Astrocyte of the hippocampus (primary cell): ENCODE measurements at regions not wholly inside any gene's neighbourhood (a gene's known extent, or its start where the extent isn't known, plus 50 kb on each side); places are given as distances from the start of the nearest gene placed in this dataset.
"Not testable (repeated sequence)": the region's sequence is repeated elsewhere in the genome, so short reads cannot be mapped to it uniquely, and the experiment has no call there.

ENCODE experiments used
- DNase-seq: peaks from one replicate; pipeline ENCODE4 v3.0.0; 2011; ENCODE audit warnings: low read depth, low spot score

DNA sequence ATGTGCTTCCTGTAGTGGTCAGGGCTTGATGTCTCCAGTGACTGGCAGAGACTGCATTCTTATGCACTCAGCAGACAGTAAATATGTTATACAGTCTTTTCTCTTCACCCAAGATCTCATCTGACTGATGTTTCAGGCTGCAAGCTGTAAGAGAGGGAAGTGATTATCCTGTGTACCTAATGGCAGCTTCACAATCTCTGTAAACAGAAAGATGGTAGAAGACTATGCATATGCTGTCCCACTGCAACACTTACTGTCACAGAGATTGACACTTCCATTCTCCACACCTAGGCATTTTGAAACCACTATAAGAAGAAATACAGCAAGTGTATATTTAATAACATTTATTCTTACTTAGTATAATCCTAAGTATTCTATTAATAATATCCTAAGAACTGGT lies 97.6 kb upstream of the ANXA1 start:
- DNase-seq, result no peak

DNA sequence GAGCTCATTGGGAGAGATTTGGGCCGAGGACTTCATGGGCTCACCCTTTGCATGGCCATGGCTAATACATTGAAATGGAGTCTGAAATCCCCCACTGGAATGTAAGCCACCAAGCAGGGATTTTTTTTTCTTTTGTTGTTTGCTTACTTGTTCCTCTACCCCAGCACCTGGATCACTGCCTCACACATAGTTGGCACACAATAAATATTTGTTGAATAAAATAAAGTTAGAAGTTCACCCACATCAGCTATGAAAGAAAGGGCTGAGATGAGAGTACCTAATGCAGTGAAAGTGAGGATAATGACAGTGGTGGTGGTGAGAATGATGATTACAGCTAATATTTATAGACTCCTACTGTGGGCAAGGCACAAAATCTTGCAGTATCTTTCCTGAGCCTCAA lies 98.1 kb upstream of the ANXA1 start:
- no peak for DNase-seq

- no peak for DNase-seq
Measured at GRCh38 chr9:73050887-73051550, 98.2 kb upstream of the ALDH1A1 start.

DNA sequence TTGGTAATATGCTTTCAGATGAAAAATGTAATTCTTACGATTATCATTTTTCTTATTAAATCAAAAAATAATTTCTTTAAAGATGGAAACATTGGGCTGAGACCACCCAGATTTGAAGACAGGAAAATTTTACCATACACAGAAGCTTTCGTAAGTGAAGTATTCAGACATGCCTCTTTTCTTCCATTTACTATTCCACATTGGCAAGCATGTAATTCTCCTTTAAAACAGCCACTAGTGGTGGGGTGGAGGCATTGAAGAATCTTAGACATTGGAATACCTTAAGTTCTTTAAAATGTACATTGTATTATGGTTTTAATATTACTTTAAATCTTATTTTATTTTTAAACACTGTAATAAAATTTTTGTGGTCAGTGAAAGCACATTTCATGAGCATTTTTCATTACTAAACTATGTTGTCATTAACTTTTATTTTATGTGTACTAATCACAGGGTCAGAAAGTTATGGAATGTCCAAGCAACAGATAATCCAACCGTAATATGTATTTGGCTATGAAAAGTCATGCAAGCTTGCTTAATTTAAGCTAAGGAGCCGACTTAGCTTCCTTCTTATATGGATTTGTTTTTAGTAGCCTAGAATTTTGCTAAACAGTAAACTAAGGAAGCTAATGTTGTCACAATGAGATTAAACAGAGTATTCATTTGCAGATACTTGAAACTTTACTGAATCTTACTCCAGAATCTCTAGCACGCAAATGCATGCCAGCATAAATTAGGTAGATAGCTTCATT lies 97.4 kb upstream of the ALDH1A1 start:
- DNase-seq, result no peak

GRCh38 chr9:73049280-73049679 lies 96.4 kb upstream of the ALDH1A1 start:
- no peak for DNase-seq

DNA sequence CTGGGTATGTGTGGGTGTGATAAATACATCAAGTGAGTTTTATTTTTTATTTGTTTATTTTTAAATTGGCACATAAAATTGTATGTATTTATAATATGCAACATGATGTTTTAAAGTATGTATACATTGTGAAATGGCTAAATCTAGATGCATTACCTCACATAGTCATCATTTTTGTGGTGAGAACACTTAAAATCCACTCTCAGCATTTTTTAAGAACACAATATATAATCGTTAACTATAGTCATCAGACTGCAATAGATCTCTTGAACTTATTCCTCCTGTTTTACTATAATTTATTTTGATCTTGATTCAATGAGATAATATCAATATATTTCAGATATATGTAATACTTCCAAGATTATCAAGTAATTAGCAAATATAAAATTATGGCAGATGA lies 93.9 kb upstream of the ALDH1A1 start:
- no peak for DNase-seq

DNA sequence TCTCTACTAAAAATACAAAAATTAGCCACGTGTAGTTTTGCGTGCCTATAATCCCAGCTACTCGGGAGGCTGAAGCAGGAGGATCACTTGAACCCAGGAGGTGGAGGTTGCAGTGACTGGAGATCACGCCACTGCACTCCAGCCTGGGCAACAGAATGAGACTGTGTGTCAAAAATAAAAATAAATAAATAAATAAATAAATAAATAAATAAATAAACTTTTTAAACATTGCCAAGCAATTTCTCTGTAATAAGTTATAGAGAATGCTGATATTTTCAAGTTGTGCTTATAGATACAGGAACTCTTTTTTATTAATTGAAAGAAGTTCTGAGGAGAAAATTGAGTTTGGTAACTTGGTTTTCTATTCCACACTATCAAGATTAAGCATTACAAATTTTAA lies 91.9 kb upstream of the ALDH1A1 start:
- not testable (repeated sequence) for DNase-seq

GRCh38 chr9:73042155-73042554 lies 89.3 kb upstream of the ALDH1A1 start:
- DNase-seq, result peak; percentile 60

DNA sequence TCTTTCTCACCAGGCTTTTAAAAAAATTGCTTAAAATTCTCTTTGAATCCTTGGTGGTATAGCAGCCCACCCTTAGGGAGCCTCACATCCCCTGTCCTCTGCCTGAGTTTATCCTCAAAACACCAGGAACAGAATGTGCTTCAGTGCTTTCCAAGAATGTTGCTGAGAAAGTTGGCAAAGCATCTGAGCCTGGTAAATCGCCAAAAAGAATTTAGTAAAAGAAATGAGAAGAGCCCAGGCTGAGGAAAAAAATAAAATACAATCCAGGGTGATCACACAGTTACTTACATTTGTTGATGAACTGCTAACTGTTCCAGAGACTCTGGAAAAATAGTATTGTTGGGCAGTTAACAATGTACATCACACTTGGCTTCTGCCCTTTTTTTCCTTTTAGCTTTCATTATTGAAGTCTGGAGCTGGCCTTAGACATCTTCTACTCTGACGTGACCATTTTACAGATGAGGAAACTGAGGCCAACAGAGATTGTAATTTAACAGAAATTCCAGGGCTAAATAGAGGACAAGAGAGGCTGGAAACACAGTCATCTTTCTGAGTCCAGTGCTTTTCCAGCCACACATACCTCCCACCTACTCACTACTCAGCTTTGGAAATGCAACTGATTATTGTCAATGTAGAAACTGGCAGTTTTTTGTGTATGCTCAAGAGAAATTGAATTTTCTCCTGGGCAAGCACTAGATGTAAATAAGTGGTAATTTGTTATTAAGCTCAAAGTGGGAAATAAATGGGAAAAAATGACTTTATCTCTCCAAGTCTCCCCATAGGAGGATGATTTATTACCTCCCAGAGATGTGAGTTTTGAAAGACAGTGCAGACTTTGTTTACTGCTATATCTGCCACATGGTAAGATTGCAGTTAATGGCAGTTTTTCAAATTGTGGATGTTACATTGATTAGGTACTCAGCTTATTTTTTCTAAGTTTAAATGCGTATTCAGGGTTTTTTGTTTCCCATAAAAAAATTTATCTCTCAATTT lies 86.7 kb upstream of the ALDH1A1 start:
- DNase-seq, result peak; percentile 91

- DNase-seq, result peak; percentile 85
Measured at GRCh38 chr9:73038613-73039012, 85.8 kb upstream of the ALDH1A1 start.

DNA sequence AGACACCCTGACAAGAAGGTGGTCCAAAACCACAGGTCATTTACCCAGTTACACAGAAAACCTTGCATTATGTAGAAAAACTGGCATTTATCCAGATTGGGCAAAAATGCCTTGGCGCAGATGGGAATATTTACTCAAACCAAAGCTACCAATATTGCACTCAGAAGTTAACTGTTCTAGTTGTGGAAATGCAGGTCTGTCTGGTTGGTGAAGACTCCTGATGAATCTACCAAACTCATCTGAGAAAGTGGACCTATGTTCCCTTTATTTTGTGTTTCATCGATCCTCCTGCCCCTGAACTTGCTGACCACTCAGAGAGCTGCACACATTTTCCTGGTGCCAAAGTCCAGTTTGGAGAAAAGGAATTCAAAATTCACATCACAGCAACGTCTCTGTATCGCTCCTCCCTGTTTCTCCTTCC lies 85.2 kb upstream of the ALDH1A1 start:
- DNase-seq, result no peak

DNA sequence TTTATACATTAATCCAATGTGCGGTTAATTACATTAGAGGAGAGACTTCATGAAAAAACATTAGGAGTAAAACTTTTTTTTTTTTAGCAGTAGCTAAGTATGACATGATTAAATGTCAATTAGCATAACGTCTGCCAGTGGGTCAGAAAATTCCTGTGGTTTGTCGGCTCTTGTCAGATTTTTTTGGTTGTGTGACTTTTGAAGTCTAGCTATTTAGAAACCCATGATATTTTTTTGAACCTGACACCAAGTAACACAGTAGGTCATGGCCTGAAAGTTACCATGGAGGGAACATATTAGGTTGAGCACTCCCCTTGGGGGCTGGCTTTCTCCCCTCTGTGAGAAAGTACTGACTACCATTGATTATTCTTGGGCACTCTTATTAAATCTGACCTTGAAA lies 84.8 kb upstream of the ALDH1A1 start:
- peak; percentile 83 for DNase-seq

DNA sequence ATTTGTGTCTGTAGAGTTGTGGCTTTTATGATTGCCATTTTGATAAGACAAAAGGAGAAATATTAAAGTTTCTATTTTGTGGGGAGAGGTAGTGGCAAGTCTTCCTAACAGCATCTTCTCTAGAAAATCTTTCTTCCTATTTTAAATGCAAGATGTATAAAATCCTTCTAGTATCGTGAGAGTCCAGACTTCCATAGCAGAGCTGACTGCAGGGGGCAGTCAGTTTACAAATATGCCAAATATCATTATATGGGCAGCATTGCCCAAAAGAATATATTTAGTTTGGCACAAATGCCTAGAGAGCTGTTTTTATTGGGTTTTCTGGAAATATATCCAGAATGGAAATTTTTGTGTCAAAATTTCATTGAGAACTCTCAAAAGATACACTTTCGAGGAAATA lies 82.1 kb upstream of the ALDH1A1 start:
- DNase-seq, result no peak

DNA sequence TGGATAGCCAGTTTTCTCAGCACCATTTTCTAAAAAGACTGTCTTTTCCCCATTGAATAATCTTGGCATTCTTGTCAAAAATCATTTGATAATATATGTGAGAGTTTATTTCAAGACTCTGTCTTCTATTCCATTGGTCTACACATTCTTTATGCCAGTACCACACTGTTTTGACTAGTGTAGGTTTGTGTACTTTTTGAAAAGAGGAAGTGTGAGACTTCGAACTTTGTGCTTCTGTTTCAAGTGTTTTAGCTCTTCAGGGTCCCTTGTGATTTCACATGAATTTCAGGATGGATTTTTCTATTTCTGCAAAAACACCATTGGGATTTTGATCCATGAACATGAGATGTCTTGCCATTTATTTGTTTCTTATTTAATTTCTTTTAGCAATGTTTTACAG lies 78.5 kb upstream of the ALDH1A1 start:
- no peak for DNase-seq

DNA sequence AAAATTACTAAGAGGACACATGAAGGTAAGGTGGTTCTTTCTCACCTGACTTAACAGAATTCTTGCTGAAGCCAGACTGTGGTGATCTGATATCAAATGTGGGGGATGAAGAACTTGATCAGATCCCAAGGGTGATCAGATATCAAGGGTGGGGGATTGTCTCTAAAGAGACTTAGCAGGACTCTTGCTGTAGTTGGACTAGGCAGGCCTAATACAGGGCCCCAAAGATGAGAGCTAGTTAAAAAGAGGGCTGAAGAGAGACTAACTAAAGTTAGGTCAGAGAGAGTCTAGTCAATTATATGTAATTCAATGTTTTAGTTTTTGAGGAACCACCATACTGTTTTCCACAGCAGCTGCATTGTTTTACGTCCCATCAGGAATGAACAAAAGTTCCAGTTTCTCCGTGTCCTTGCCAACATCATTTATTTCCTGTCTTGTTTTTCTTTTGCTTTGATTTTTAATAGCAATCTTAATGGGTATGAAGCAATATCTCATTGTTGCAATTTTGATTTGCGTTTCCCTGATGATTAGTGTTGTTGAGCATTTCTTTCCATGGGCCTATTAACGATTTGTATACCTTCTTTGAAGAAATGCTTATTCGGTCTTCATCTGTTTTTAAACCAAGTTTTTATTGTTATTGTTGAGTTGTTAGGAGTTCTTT lies 77.6 kb upstream of the ALDH1A1 start:
- DNase-seq, result no peak

DNA sequence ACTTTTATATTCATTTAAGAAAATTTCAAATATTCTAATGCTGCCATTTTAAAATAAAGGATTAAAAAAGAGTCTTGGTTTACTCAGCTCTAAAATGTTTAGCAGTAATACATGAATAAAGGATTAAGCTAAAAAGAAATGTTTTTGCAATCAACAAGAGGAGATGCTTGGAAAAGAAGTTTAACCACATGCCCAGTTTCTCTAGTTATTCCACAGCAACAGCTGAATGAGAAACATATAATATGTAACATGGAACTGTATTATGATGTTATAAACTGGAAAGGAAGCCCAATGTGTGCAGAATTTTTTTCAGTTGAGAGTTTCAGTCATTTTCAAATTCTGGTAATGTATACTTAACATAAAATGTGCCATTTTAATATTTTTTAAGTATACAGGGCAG lies 76.5 kb upstream of the ALDH1A1 start:
- DNase-seq, result no peak

- DNase-seq, result no peak
Measured at GRCh38 chr9:73026375-73026774, 73.5 kb upstream of the ALDH1A1 start.

- DNase-seq, result no peak
Measured at GRCh38 chr9:73024601-73025034, 71.8 kb upstream of the ALDH1A1 start.

GRCh38 chr9:73023025-73023541 lies 70.2 kb upstream of the ALDH1A1 start:
- DNase-seq, result peak; percentile 82

- DNase-seq, result no peak
Measured at GRCh38 chr9:73022353-73022752, 69.5 kb upstream of the ALDH1A1 start.

DNA sequence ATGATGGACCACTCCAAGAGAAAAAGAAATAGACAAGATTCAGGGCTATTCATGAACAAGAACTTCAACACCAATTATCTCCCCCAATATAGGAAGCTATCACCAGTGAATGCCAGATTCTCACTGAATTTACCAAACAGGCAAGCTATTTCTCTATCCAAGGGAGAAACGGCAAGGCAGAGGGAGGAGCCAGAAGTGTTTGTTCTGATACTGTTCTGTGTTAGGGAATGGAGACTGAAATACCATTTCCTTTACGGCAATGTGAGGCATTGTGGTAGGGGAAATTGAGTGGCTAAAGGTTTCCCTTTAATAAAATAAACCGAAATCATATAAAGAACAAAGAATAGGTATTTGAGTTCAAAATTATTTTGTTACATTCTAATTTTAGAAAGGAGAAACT lies 68.0 kb upstream of the ALDH1A1 start:
- DNase-seq, result no peak
